CD14-positive monocyte (primary cell): ENCODE measurements at regions not wholly inside any gene's neighbourhood (a gene's known extent, or its start where the extent isn't known, plus 50 kb on each side); places are given as distances from the start of the nearest gene placed in this dataset.

Source experiments
- DNase-seq, 3 donors: peaks; one replicate each; pipeline ENCODE4 v3.0.0-alpha.2; 2011 to 2022
- H2AFZ ChIP-seq: 2 replicates; pipeline ENCODE4 v1.6.0; 2012; ENCODE audit warnings: mild to moderate bottlenecking, low read depth, low read length, inconsistent platforms; ENCODE audit not compliant: insufficient read depth, poor library complexity, severe bottlenecking
- H3K27ac ChIP-seq, 2 donors: 1 replicate in 1 of 2; 2 replicates in 1 of 2; pipeline ENCODE4 v1.5.1; 2012 to 2013; ENCODE audit warnings: low read length in 2 of 2, control low read depth in 1 of 2, inconsistent platforms in 1 of 2, low read depth in 1 of 2, mild to moderate bottlenecking in 1 of 2
- H3K27me3 ChIP-seq, 2 donors: one replicate each; pipeline versions ENCODE4 v1.6.0 to v1.6.1; 2011 to 2013; ENCODE audit warnings: low read length in 2 of 2; ENCODE audit not compliant: control insufficient read depth in 2 of 2, insufficient read depth in 2 of 2
- H3K36me3 ChIP-seq, 2 donors: replicated peaks in 1 of 2; 1 replicate in 1 of 2; 2 replicates in 1 of 2; pipeline versions ENCODE4 v1.5.1 to v1.6.1; 2012 to 2013; ENCODE audit warnings: low read length in 2 of 2, control low read depth in 1 of 2, inconsistent platforms in 1 of 2, mild to moderate bottlenecking in 1 of 2; ENCODE audit not compliant: insufficient read depth in 2 of 2, control insufficient read depth in 1 of 2
- H3K4me1 ChIP-seq, 2 donors: 1 replicate in 1 of 2; 2 replicates in 1 of 2; pipeline versions ENCODE4 v1.5.1 to v1.6.1; 2012 to 2013; ENCODE audit warnings: low read length in 2 of 2, control low read depth in 1 of 2, inconsistent platforms in 1 of 2, mild to moderate bottlenecking in 1 of 2, moderate library complexity in 1 of 2; ENCODE audit not compliant: insufficient read depth in 2 of 2, control insufficient read depth in 1 of 2
- H3K4me2 ChIP-seq: replicated peaks from 2 replicates; pipeline ENCODE3; 2012; ENCODE audit warnings: low read length, moderate library complexity, mild to moderate bottlenecking; ENCODE audit not compliant: poor library complexity, severe bottlenecking; ENCODE audit errors: extremely low read depth
- H3K4me3 ChIP-seq, 3 experiments: fragments of 200-600 bp in 1 of 3; sonication (generic) in 1 of 3; replicated peaks in 1 of 3; 1 replicate in 2 of 3; 2 replicates in 1 of 3; pipeline ENCODE4 v1.5.1; 2011 to 2013; ENCODE audit warnings: low read length in 3 of 3, mild to moderate bottlenecking in 3 of 3, control low read depth in 2 of 3, low read depth in 2 of 3, inconsistent platforms in 1 of 3, moderate library complexity in 1 of 3
- H3K79me2 ChIP-seq: 2 replicates; pipeline ENCODE4 v1.6.0; 2012; ENCODE audit warnings: mild to moderate bottlenecking, control low read depth, inconsistent platforms, low read length, moderate library complexity; ENCODE audit not compliant: insufficient read depth
- H3K9ac ChIP-seq: 2 replicates; pipeline ENCODE4 v1.6.0; 2017; ENCODE audit warnings: low read length, mild to moderate bottlenecking; ENCODE audit not compliant: insufficient read depth, poor library complexity, severe bottlenecking
- H3K9me3 ChIP-seq, 2 donors: replicated peaks in 1 of 2; 1 replicate in 1 of 2; 2 replicates in 1 of 2; pipeline versions ENCODE4 v1.5.1 to v1.6.1; 2012 to 2013; ENCODE audit warnings: low read length in 2 of 2, control low read depth in 1 of 2; ENCODE audit not compliant: control insufficient read depth in 1 of 2, insufficient read depth in 1 of 2
- H4K20me1 ChIP-seq: 2 replicates; pipeline ENCODE4 v1.6.0; 2012; ENCODE audit warnings: mild to moderate bottlenecking, low read length, control low read depth, moderate library complexity; ENCODE audit not compliant: insufficient read depth
- H3K27ac Mint-ChIP-seq, 7 donors: one replicate each; pipeline ENCODE4 v1.8.0; 2020; ENCODE audit warnings: mild to moderate bottlenecking in 7 of 7, mixed read lengths in 7 of 7, moderate library complexity in 6 of 7, inconsistent platforms in 2 of 7
- H3K27me3 Mint-ChIP-seq, 3 donors: one replicate each; pipeline ENCODE4 v1.8.0; 2021 to 2022; ENCODE audit warnings: low read depth in 3 of 3, mild to moderate bottlenecking in 3 of 3, mixed read lengths in 3 of 3, moderate library complexity in 3 of 3, inconsistent platforms in 1 of 3
- H3K36me3 Mint-ChIP-seq, 2 donors: one replicate each; pipeline ENCODE4 v1.8.0; 2020; ENCODE audit warnings: mixed read lengths in 2 of 2, inconsistent platforms in 1 of 2, mild to moderate bottlenecking in 1 of 2
- H3K4me1 Mint-ChIP-seq: one replicate; pipeline ENCODE4 v1.8.0; 2020; ENCODE audit warnings: mild to moderate bottlenecking, mixed read lengths
- H3K4me3 Mint-ChIP-seq, 2 donors: one replicate each; pipeline ENCODE4 v1.8.0; 2020; ENCODE audit warnings: mild to moderate bottlenecking in 2 of 2, mixed read lengths in 2 of 2, moderate library complexity in 1 of 2
- H3K9me3 Mint-ChIP-seq, 7 donors: one replicate each; pipeline ENCODE4 v1.8.0; 2020 to 2022; ENCODE audit warnings: mixed read lengths in 7 of 7, mild to moderate bottlenecking in 6 of 7, moderate library complexity in 6 of 7, inconsistent platforms in 2 of 7
- CTCF ChIP-seq: fragments of 200-600 bp; IDR thresholded peaks from one replicate; pipeline ENCODE4 v1.8.0; 2022; ENCODE audit warnings: antibody characterized with exemption, mild to moderate bottlenecking
- WGBS: methylation state at CpG from one replicate; pipeline ENCODE4 v1.1.5; 2013; ENCODE audit warnings: missing lambda C conversion rate; ENCODE audit not compliant: insufficient coverage; 5-methylcytosine and 5-hydroxymethylcytosine counted together
- intact Hi-C, 2 donors: fragments of 100-400 bp; cut with micrococcal nuclease; formaldehyde crosslinking; loops; one replicate each; pipeline versions ENCODE4 v1.15.0 to v1.15.1; 2023

DNA sequence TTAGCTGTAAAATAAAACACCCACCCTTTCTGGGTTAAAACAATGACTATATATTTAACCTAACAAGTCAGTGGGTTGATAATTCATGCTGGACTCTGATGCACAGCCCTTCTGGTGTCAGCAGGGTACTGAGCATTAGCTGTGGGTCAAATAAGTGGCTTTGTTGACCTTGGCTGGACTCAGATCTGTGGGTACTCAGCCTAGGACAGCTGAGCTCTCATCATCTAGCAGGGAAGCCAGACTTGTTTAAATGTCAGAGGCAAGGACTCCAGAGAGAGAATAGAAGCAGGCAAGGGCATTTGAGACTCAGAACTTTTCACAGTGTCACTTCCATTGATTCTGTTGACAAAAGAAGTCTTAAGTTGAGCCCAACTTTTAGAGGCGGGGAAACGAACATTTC is 1063.8 kb upstream of the CDH8 start:
- intact Hi-C loops: no loop called here
- Histone ChIP-seq H3K36me3 (no peaks in the 10 kb centered on the region), H3K27ac (no peak overlapping the region), H3K27me3 (no peaks in the 10 kb centered on the region), H3K9ac (no peak overlapping the region), H3K4me2 (no peak overlapping the region), H3K9me3 (peaks cover 5 to 6% of the 10 kb centered on the region in 2 donors), H3K4me3 (no peak overlapping the region), H3K4me1 (no peaks in the 10 kb centered on the region), H4K20me1 (no peaks in the 10 kb centered on the region), H2AFZ (no peak overlapping the region), H3K79me2 (no peaks in the 10 kb centered on the region)
- no peak for TF ChIP-seq CTCF
- Mint-ChIP-seq H3K27me3 (peaks cover 0 to 3% (median 0%) of the 10 kb centered on the region in 3 donors), H3K4me3 (no peak overlapping the region), H3K4me1 (no peaks in the 10 kb centered on the region), H3K27ac (no peak overlapping the region), H3K9me3 (peaks cover 0 to 6% (median 0%) of the 10 kb centered on the region in 7 donors), H3K36me3 (no peaks in the 10 kb centered on the region)
- no CpG with 5 or more reads among the region's 2 CpGs for WGBS
- DNase-seq: no peak

DNA sequence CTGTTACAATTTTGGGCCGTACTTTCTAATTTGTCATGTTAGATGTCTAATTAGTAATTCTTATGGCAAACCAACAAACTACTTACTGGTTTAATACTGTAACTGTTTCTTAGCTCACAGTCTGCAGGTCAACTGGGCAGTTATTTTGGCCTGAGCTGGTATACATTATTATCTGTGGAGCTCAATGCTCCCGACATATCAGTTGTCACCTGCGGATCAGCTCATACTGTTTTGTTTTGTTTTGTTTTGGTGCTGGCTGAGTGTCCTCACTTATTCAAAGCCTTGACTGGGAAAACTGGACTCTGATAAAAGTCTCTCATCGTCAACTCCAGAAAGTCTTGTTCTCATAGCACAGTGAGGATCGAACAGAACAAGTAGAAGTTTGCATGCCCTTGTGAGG is 1060.6 kb upstream of the CDH8 start:
- Mint-ChIP-seq H3K4me1 (no peaks in the 10 kb centered on the region), H3K4me3 (no peak overlapping the region), H3K36me3 (no peaks in the 10 kb centered on the region), H3K27me3 (peaks cover 0 to 3% (median 0%) of the 10 kb centered on the region in 3 donors), H3K9me3 (peaks cover 0 to 5% (median 0%) of the 10 kb centered on the region in 7 donors), H3K27ac (no peak overlapping the region)
- Histone ChIP-seq H3K9ac (no peak overlapping the region), H4K20me1 (no peaks in the 10 kb centered on the region), H3K4me3 (no peak overlapping the region), H3K36me3 (no peaks in the 10 kb centered on the region), H3K9me3 (peaks cover 3 to 6% of the 10 kb centered on the region in 2 donors), H3K27me3 (no peaks in the 10 kb centered on the region), H3K4me2 (no peak overlapping the region), H3K27ac (no peak overlapping the region), H3K4me1 (no peaks in the 10 kb centered on the region), H2AFZ (no peak overlapping the region), H3K79me2 (no peaks in the 10 kb centered on the region)
- DNase-seq: no peak
- no peak for TF ChIP-seq CTCF
- intact Hi-C loops: no loop called here
- 94% methylated on average over 4 of the region's 5 CpGs for WGBS
